HG03432 (cell line): ENCODE measurements at regions not wholly inside any gene's neighbourhood (a gene's known extent, or its start where the extent isn't known, plus 50 kb on each side); places are given as distances from the start of the nearest gene placed in this dataset.
A peak's percentile ranks its signal among the peaks of the same experiment; 100 is the strongest.
"Not testable (repeated sequence)": the region's sequence is repeated elsewhere in the genome, so short reads cannot be mapped to it uniquely, and the experiment has no call there.

Experiments
- ATAC-seq: cut with Tn5 transposase; IDR thresholded peaks from one replicate; pipeline ENCODE4 v1.9.1; 2021; ENCODE audit warnings: mild to moderate bottlenecking, moderate library complexity; ENCODE audit not compliant: unreplicated experiment

DNA sequence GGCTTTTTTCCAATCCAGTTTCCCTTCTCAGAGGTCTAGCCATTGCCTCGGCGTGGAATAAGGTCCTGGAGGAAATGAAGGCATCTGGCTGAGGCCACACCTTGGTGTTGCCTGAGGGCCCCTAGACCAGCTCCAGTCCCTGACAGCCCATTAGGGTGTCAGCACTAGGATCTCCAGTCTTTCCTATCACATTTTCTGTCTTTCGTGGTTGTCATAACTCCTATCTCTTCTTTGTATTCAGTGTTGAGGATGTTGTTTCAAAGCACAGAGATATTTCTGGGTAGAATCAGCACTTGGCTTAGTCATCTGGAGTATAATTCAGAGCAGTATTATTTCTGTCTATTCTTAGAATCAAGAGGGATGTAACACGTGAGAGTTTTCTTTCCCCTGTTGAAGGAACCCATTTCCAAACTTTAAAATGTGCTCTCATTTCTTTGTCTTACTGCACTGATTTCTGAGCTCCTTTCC lies 844.3 kb downstream of the KCNT2 start:
- no peak for ATAC-seq

DNA sequence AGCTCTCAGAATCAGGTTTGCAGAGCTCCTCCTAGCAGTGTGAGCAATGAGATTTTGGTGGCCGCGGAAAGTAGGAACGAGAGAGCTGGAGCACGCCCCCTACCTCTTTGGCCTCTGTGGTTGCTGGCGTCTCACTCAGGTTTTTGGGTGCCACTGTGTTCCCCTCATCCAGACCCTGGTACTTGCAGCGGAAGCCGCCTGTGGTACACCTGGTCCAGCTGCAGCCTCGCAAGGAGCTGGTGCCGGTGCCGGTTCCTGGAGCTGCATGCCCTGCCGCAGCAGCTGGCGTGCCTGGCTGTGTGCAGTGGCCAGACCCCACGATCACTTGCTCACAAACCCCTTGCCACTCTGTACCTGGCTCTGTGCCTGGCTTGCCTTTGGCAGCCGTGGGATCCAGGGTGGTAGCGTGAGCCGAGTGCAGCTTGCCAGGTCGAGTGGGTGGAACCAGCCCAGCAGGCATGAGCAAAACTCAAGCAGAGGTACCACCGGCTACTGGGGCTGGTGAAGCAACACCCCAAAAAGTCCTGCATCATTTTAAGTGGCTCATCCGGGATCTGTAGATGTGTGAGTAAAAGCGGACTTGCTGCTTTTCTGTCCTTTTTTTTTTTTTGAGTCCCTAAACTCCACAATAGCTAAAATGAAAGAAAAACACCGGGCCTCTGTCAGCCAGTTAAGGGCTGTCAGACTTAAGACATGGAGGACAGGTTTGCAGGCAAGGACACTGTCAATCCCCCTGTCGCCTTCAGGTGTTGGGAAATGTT lies 844.9 kb downstream of the KCNT2 start:
- no peak for ATAC-seq

- no peak for ATAC-seq
Measured at GRCh38 chr1:195761104-195761503, 847.1 kb downstream of the KCNT2 start.

- ATAC-seq: no peak
Measured at GRCh38 chr1:195756109-195756508, 852.1 kb downstream of the KCNT2 start.

- no peak for ATAC-seq
Measured at GRCh38 chr1:195754874-195755273, 853.4 kb downstream of the KCNT2 start.

- no peak for ATAC-seq
Measured at GRCh38 chr1:195754303-195754702, 853.9 kb downstream of the KCNT2 start.

DNA sequence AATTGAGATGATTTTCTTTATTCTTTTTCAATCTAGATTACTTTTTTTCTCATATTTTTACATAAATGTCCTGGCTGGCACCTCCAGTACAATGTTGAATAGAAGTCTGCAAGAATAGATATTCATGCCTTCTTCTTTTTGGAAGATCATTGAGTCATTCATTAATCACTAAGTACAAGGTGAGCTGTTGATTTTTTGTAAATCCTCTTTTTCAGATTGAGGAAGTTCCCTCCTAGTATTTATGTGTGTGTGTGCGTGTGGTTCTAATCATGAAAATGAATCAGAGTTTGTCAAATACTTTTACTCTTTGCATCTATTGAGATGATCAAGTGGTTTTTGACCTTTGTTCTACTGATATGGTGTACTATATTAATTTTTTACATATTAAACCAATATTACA lies 859.3 kb downstream of the KCNT2 start:
- no peak for ATAC-seq

DNA sequence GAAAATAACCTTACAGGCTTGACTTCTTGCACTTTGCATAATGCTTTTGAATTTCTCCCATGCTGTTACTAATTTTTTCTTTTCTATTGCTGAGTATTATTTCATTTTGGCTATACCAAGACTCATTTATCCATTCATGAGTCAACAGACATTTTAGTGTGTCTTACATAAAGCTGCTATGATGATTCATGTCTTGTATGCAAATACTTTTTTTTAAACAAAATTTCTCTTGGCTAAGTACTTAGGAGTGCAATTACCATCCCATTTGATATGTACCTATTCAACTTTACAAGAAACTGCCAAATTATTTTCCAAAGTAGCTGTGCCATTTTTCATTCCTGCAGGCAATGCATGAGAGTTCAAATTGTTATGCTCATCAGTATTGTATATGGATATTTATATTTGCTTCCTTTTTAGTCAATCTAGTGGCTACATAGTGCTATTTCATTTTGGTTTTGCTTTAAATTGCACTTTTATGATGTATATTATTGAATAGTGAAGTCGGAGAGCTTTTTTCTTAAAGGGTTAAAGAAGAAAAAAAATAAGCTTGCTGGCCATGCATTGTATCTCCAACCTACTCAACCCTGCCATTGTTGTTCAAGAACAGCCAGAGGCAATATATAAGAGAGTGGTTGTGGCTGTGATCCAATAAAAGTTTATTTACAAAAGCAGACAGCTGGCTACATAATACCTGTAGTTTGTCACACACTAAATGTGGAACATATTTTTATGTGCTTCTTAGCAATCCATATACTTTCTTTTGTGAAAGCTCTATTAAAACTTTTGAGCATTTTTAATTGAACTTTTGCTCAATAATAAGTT lies 862.8 kb downstream of the KCNT2 start:
- ATAC-seq: no peak

- no peak for ATAC-seq
Measured at GRCh38 chr1:195744256-195744655, 864.0 kb downstream of the KCNT2 start.

GRCh38 chr1:195740862-195741261 lies 867.4 kb downstream of the KCNT2 start:
- no peak for ATAC-seq

GRCh38 chr1:195738966-195739650 lies 869.1 kb downstream of the KCNT2 start:
- no peak for ATAC-seq

GRCh38 chr1:195735140-195735539 lies 873.1 kb downstream of the KCNT2 start:
- ATAC-seq: no peak

DNA sequence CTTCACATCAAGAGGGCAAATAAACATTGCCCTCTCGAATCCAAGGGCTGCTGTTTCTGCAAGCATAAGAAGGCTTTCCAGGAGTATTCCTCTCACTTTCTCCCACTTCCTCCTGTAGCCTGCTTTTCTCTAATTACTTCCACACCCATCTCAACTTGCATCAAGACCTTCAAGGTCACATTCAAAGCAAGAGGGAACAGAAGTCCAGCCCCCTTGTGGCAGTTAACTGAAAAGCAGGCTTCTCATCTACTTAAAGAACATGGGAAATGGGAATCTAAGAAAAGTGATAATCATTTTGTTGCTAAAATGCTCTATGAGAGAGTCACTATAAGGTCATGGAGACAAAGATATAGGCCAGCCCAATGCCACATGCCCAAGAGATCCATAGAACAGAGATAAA lies 874.4 kb downstream of the KCNT2 start:
- ATAC-seq: peak; percentile 70

- ATAC-seq: peak; percentile 30
Measured at GRCh38 chr1:195733408-195733807, 874.8 kb downstream of the KCNT2 start.

DNA sequence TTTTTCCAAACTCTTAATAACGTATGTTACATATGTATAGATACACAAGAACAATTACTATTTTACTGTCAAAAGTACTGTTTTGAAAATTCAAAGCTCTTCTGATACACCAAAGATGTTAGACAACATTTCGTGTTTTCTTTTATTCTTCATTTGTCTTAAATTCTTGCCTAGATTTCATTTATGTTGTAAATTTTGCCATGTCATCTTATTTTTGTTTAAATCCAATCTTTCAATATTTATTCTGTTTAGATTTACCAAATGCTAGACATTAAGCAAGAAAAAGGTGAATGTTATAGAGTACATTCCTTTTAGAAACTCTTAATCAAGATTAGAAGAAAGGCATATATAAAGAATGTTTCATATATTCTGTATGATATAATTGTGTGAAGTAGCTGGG lies 876.9 kb downstream of the KCNT2 start:
- ATAC-seq: no peak

DNA sequence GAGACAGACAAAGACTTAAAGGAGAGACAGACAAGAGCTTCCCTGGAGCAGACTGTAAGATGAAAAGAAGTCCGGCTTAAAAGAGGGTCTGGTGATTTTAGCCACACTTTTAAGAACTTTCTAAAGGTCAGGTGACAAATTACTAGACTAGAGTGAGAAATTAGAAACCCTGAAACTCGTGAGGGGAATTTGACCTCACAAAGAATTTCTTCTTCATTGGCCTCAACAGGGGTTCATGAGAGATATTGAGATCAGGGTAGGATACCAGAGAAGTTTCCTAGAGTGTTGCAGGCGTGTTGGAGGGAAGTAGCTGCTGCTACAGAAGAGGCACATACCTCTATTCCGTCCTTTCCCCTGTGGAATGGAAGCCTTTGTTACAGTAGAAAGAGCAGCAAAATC lies 884.4 kb downstream of the KCNT2 start:
- peak; percentile 59 for ATAC-seq

DNA sequence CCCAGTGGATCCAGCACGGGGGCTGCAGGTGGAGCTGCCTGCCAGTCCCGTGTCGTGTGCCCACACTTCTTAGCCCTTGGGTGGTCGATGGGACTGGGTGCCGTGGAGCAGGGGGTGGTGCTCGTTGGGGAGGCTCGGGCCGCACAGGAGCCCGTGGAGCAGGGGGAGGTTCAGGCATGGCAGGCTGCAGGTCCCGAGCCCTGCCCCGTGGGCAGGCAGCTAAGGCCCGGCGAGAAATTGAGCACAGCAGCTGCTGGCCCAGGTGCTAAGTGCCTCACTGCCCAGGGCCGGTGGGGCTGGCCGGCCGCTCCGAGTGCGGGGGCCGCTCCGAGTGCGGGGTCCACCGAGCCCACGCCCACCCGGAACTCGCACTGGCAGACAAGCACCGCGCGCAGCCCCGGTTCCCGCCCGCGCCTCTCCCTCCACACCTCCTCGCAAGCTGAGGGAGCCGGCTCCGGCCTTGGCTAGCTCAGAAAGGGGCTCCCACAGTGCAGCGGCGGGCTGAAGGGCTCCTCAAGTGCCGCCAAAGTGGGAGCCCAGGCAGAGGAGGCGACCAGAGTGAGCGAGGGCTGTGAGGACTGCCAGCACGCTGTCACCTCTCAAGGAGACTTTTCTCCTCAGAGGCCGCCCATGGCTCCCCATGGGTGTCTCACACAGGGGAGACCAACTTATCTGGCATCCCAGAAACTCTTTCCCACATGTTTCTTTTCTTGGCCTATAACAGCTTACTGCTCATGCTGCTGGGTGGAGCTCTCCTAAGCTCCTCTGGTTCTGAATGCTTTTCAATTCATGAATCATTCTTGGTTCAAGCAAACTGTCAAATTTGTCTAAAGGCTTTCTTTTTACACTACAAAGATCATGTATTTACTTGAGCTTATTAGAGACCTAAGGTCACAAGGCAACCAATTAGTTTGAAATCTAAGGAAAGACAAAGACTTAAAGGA lies 885.1 kb downstream of the KCNT2 start:
- ATAC-seq: peak; percentile 31

DNA sequence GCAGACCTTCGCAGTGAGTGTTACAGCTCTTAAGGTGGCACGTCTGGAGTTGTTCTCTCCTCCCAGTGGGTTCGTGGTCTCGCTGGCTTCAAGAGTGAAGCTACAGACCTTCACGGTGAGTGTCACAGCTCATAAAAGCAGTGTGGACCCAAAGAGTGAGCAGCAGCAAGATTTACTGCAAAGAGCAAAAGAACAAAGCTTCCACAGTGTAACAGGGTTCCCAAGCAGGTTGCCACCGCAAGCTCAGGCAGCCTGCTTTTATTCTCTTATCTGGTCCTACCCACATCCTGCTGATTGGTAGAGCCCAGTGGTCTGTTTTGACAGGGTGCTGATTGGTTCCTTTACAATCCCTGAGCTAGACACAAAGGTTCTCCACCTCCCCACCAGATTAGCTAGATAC lies 886.1 kb downstream of the KCNT2 start:
- ATAC-seq: not testable (repeated sequence)

DNA sequence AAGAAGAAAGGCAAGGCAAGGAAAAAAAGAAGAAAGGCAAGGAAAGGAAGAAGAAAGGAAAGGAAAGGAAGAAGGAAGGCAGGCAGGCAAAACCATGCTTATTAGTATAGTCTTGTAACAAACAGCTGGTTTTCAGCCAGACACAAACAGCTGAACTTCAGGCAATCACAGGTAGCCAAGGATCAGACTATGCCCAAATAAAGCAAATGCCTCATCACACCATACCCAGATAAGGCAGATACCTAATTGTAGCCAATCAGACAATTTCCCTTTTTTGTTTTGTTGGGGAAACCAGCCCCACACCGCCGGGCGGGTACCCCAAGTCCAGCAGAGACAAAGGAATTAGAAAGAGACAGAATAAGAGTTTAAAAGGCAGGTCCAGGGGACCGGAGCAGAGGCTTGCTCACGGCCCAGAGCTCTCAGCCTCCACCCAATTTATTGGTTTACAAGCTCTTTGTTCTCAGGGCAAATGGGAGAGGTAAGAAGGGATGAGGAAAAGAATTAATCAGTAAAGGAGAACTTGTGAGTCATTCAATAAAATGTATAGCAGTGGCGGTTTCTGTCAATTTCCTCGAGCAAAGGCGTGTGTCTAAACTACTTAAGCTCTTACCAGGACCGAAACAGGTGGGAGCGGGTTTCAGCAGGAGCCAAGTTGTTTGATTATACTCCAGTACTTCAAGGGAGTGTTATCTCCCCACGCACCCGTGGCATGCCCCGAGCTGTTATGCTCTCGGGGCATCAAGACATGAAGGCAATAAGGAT lies 886.8 kb downstream of the KCNT2 start:
- no peak for ATAC-seq

GRCh38 chr1:195717651-195718050 lies 890.6 kb downstream of the KCNT2 start:
- no peak for ATAC-seq
